GM18907 (cell line): ENCODE measurements at regions not wholly inside any gene's neighbourhood (a gene's known extent, or its start where the extent isn't known, plus 50 kb on each side); places are given as distances from the start of the nearest gene placed in this dataset.

Experiments used
- ATAC-seq: cut with Tn5 transposase; IDR thresholded peaks from one replicate; pipeline ENCODE4 v1.9.1; 2021; ENCODE audit warnings: mild to moderate bottlenecking, moderate library complexity; ENCODE audit not compliant: unreplicated experiment

- no peak for ATAC-seq
Measured at GRCh38 chr18:46319783-46320182, 215.6 kb downstream of the HAUS1 start.

- ATAC-seq: no peak
Measured at GRCh38 chr18:46320297-46320696, 216.1 kb downstream of the HAUS1 start.

GRCh38 chr18:46320928-46321711, 216.9 kb downstream of the HAUS1 start:
- no peak for ATAC-seq

GRCh38 chr18:46321955-46322354, 217.8 kb downstream of the HAUS1 start:
- no peak for ATAC-seq

- no peak for ATAC-seq
Measured at GRCh38 chr18:46322411-46322891, 218.3 kb downstream of the HAUS1 start.

DNA sequence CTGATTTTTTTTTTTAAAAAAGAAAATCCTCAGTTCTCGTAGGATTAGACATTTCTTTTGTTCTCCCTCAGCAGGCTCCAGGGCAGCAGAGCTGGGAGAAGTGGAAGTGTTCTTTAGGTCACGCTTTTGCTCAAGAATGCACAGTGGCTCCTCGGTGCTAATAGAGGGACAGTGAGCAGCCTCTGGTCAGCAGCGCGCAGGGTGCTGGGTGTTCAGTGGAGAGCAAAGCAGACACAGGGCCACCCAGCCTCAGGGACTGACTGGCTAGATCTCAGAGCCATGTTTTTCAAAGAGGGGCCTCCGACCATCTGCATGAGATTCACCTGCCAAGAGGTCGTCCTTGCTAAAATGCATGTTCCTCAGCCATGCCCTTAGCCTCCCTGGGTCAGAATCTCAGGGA, 218.8 kb downstream of the HAUS1 start:
- no peak for ATAC-seq

DNA sequence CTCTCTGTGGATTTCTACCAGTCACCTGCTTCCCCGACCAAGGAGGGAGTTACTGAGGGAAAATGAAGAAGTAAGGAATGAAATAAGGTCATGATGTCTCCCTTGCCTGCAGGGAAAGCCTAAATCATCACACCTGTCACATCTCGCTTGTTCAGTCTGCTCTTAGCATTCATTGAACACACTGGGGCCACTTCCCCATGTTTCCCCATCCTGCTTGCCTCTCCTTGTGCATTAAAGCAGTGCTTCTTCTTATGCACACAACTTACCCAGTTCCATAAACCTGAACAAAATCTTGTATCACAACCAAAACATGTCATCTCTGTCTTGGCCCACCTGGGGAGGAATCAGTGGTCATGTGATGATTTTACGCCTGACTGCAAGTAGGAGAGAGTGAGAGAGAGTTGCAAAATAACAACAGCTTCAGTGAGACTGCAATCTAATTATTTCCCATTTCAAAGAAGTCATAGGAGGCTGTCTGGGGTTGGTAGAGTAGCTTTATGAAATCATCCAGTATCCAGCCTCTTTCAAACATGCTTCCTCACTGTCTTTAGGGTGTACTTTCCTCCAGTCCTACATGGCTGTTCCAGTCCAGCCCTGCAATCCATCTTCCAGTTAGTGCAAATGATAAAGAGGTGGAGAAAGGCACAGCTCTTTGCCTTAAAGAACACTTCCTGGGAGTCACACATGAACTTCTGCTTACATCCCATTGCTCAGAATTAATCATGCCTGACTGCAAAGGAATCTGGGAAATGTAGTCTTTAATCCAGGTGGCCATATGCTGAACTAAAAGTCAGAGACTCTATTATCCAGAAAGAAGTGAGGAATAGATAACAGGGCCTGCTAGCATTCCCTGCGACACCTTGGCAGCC, 220.1 kb downstream of the HAUS1 start:
- ATAC-seq: peak; percentile 45

DNA sequence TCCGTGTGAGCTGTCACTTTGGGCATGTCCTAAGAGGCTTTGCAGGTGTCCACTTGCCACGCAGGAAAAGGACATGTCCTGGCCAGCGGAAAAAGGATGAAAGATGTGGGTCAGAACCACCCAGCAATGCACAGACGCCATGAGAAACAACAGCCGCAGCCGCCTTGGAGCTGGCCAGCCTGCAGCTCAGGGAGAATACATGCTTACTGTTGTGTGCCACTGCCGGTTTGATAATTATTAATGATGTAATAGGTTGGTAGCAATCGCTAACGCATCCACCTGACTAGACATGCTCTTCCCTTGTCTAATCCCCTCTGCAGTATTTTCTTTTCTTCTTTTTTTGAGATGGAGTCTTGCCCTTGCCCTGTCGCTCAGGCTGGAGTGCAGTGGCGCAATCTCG, 221.7 kb downstream of the HAUS1 start:
- no peak for ATAC-seq

- ATAC-seq: no peak
Measured at GRCh38 chr18:46329736-46330246, 225.6 kb downstream of the HAUS1 start.

GRCh38 chr18:46331316-46331715, 227.1 kb downstream of the HAUS1 start:
- ATAC-seq: no peak

DNA sequence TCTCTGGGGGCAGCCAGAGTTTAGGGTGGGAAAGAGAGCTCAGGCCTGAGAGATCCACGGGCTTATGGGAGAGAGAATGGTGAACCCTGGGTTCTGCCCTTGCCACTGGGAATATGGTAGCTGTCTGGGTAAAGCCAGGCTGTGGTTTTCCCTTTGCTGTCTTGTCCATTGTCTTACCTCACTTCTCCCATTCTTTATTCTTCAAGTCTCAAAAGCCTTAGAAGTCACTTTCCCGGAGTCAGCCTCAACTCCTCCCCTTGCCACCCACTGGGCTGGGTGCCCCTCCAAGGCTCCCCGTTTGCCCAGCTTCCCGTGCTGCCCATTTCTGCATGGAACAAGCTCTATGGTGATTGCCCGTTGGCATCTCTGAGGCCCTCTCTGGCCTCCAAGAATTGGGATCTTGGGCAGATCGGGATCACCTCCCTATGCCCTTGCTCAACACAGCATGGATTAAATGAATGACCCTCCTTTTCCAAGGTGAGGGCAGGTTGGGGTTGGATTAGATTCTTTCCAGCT, 228.2 kb downstream of the HAUS1 start:
- no peak for ATAC-seq

DNA sequence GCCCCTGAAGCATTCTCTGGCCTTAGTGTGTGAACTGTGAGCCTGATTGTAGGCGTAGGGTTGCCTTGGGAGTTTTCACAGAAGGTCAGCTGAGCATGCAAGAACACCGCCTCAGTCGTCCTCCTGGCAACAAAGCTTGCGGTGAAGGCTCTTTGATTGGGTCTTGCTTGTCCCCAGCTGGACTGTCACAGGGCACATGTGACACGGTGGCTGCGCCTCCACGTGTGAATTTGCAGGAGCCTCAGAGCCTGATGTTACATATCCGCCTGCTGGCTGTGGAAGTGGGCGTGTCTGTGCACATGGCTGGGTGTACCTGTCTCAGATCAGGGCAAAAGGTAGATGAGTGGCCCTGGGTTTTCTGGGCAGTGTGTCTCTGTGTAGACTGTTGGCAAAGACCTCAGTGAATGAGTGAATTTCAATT, 228.7 kb downstream of the HAUS1 start:
- ATAC-seq: no peak

- ATAC-seq: no peak
Measured at GRCh38 chr18:46333431-46334135, 229.4 kb downstream of the HAUS1 start.

GRCh38 chr18:46334868-46335281, 230.7 kb downstream of the HAUS1 start:
- ATAC-seq: no peak

GRCh38 chr18:46335534-46336101, 231.4 kb downstream of the HAUS1 start:
- ATAC-seq: no peak

- ATAC-seq: no peak
Measured at GRCh38 chr18:46336278-46337111, 232.3 kb downstream of the HAUS1 start.

DNA sequence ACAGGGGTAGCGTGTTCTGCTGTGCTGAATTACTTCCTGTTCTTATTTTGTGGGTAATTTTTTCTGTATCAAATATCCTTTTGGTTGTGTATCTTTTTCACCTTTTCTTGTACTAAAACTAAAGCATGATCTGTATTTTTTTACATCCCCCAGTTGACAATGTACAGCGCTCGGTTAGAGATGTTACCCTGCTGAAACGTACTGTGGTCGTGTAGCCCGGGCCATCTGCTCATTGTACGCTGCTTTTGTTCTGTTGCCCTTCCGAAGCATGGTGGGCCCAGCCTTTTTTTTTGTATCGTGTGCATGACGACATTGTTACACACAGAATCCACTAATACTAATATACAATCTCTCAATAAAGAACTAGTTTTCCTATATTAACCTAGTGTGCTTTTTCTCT, 233.1 kb downstream of the HAUS1 start:
- ATAC-seq: no peak

DNA sequence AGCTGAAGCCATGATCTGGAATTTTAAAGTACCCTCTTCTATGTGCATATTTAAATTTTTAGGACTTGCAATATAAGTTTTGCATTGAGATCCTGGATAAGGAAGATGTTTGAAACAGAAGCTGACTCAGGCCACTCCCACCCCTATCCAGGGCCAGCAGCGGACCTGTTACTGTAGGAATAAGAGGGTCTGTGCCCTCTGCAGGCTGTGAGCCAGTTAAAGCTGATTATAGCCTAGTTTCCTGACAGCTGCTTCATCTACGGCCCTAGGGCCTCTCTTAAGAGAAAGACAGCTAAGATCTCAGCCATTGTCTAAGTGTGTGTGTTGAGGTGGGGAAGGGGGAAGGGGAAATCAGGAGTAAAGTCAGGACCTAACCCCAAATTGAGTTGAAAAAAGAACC, 234.0 kb downstream of the HAUS1 start:
- ATAC-seq: no peak

DNA sequence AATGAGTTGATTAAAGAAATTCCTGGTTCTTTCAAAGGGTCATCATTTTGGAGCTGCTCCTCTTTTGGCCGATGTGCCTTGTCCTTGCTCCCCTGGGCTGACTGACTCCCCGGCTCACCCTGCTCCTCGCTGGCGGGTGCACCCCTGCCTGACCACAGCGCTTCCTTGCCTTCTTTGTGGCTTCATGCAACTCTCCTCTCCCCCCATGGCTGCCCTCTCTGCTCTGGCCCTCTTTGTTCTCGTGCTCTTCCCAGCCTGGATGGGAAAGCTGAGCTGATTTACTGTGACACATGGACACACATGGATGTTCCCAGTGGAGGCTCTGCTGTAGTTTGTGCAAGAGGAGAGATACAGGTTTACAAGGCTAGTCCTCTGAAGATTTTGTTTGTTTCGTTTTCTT, 234.6 kb downstream of the HAUS1 start:
- no peak for ATAC-seq

DNA sequence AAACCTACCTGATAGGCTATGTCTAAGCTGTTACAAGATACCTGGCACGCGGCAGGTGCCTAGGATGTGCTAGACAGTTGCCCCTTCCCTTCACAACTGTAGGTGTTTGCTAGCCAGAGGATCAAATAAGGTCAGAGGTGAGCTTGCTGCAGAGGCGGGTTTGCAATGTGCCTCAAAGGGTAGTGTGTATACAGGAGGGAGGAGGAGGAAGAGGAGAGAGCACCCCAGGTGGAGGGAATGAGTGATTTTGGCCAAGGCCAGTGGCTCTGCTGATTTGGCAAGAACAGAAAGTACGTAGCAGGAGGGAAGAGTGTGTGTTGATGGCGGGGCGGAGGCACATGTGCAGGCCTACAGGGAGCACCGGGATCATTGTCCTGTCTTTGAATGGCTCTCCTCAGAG, 236.5 kb downstream of the HAUS1 start:
- ATAC-seq: no peak
